ENCODE measurements at regions not wholly inside any gene's neighbourhood (a gene's known extent, or its start where the extent isn't known, plus 50 kb on each side); places are given as distances from the start of the nearest gene placed in this dataset.

GRCh38 chr6:79149884-79150283 is 71.8 kb upstream of the PHIP start (continued):
- TF ChIP-seq CHD7 (IDR thresholded peaks at IDR 0.05; ENCODE audit: insufficient replicate concordance, low read length) (no peak), FOSL1 (IDR thresholded peaks at IDR 0.05; ENCODE audit: insufficient read depth, low read depth, low read length) (no peak), SIN3A (conservative IDR thresholded peaks at IDR 0.05 in 1 of 2, IDR thresholded peaks at IDR 0.05 in 1 of 2; ENCODE audit: low read depth in 1 of 2, low read length in 2 of 2) (no peak), SIX5 (IDR thresholded peaks at IDR 0.05; ENCODE audit: low read depth, low read length) (no peak), HDAC2 (IDR thresholded peaks at IDR 0.05; ENCODE audit: borderline replicate concordance in 1 of 2, low read depth in 2 of 2, low read length in 2 of 2) (no peak), BCL11A (IDR thresholded peaks at IDR 0.05; ENCODE audit: low read depth in 2 of 2, low read length in 2 of 2) (no peak), NANOG (IDR thresholded peaks at IDR 0.05; ENCODE audit: insufficient read depth, low read depth, low read length, poor library complexity, severe bottlenecking) (no peak), KDM4A (IDR thresholded peaks at IDR 0.05; ENCODE audit: low read depth, low read length, severe bottlenecking) (no peak), BRCA1 (IDR thresholded peaks at IDR 0.05; ENCODE audit: low read depth, low read length) (no peak), TAF1 (IDR thresholded peaks at IDR 0.05; ENCODE audit: low read depth, low read length) (no peak), SRF (IDR thresholded peaks at IDR 0.05; ENCODE audit: low read depth, low read length) (no peak), CTBP2 (IDR thresholded peaks at IDR 0.05; ENCODE audit: borderline replicate concordance, insufficient read depth, insufficient read length, low read length) (no peak)
